ENCODE measurements at regions not wholly inside any gene's neighbourhood (a gene's known extent, or its start where the extent isn't known, plus 50 kb on each side); places are given as distances from the start of the nearest gene placed in this dataset.
A peak's percentile ranks its signal among the peaks of the same experiment; 100 is the strongest.

GRCh38 chr16:86376837-86377236 lies 133.5 kb upstream of the FOXF1 start:
- Histone ChIP-seq H3K4me1 (no peaks in the 10 kb centered on the region), H3K27ac (no peak overlapping the region), H3K27me3 (peaks cover 0 to 2% of the 10 kb centered on the region in 2 donors), H3K4me3 (no peak overlapping the region), H3K36me3 (no peaks in the 10 kb centered on the region), H3K9me3 (peaks cover 0 to 7% of the 10 kb centered on the region in 2 donors)
- intact Hi-C loops (cut with DNase I): no loop called here
- no peak for DNase-seq
- no peak for ATAC-seq
- no peak for TF ChIP-seq CTCF (IDR thresholded peaks at IDR 0.05)

GRCh38 chr16:86377251-86378022 lies 132.9 kb upstream of the FOXF1 start:
- Histone ChIP-seq H3K4me3 (no peak overlapping the region), H3K9me3 (peaks cover 0 to 7% of the 10 kb centered on the region in 2 donors), H3K27ac (no peak overlapping the region), H3K27me3 (no peaks in the 10 kb centered on the region), H3K4me1 (no peaks in the 10 kb centered on the region), H3K36me3 (no peaks in the 10 kb centered on the region)
- peak; percentile 27 to 70 (median 56) for DNase-seq
- no peak for ATAC-seq
- intact Hi-C loops (cut with DNase I): no loop called here
- no peak for TF ChIP-seq CTCF (IDR thresholded peaks at IDR 0.05)

GRCh38 chr16:86378128-86378527 lies 132.2 kb upstream of the FOXF1 start:
- no peak for ATAC-seq
- no peak overlapping the region for H3K27ac ChIP-seq
- H3K4me3 ChIP-seq: no peak overlapping the region
- no peaks in the 10 kb centered on the region for H3K27me3 ChIP-seq
- no peak for TF ChIP-seq CTCF (IDR thresholded peaks at IDR 0.05)
- intact Hi-C loops (cut with DNase I): no loop called here
- no peaks in the 10 kb centered on the region for H3K36me3 ChIP-seq
- H3K4me1 ChIP-seq: no peaks in the 10 kb centered on the region
- peaks cover 0 to 7% of the 10 kb centered on the region in 2 donors for H3K9me3 ChIP-seq
- DNase-seq: no peak

- Histone ChIP-seq H3K4me3 (no peak overlapping the region), H3K27me3 (no peaks in the 10 kb centered on the region), H3K36me3 (no peaks in the 10 kb centered on the region), H3K4me1 (no peaks in the 10 kb centered on the region), H3K27ac (no peak overlapping the region), H3K9me3 (peaks cover 0 to 7% of the 10 kb centered on the region in 2 donors)
- DNase-seq (no peak), ATAC-seq (no peak)
- no peak for TF ChIP-seq CTCF (IDR thresholded peaks at IDR 0.05)
- intact Hi-C loops (cut with DNase I): no loop called here
Observed at GRCh38 chr16:86378831-86379504, 131.4 kb upstream of the FOXF1 start.

- no peak for ATAC-seq
- no peak for TF ChIP-seq CTCF (IDR thresholded peaks at IDR 0.05)
- H3K9me3 ChIP-seq: peaks cover 0 to 4% of the 10 kb centered on the region in 2 donors
- no peaks in the 10 kb centered on the region for H3K27me3 ChIP-seq
- no peaks in the 10 kb centered on the region for H3K36me3 ChIP-seq
- H3K4me1 ChIP-seq: no peaks in the 10 kb centered on the region
- intact Hi-C loops (cut with DNase I): no loop called here
- no peak overlapping the region for H3K4me3 ChIP-seq
- no peak for DNase-seq
- H3K27ac ChIP-seq: no peak overlapping the region
Observed at GRCh38 chr16:86379505-86379846, 130.9 kb upstream of the FOXF1 start.
